ENCODE measurements at regions not wholly inside any gene's neighbourhood (a gene's known extent, or its start where the extent isn't known, plus 50 kb on each side); places are given as distances from the start of the nearest gene placed in this dataset. TPM values are rescaled to one million over a fixed set of nuclear protein-coding genes. Genes with fewer than 3 reads are reported as not detected.

DNA sequence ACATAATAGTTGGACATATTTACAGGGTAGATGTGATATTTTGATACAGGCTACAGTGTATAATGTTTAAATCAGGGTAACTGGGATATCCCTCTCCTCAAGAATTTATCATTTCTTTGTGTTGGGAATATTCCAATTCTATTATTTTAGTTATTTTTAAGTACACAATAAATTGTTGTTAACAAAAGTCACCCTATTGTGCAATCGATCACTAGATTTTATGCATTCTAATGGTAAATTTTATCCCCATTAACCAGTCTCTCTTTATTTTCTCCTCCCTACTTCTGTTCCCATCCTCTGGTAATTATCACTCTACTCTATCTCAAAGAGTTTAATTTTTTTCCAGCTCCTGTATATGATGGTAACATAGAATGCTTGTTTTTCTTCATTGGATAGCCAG, 1631.9 kb upstream of the PABPC4L start:
- DNase-seq = no peak

DNA sequence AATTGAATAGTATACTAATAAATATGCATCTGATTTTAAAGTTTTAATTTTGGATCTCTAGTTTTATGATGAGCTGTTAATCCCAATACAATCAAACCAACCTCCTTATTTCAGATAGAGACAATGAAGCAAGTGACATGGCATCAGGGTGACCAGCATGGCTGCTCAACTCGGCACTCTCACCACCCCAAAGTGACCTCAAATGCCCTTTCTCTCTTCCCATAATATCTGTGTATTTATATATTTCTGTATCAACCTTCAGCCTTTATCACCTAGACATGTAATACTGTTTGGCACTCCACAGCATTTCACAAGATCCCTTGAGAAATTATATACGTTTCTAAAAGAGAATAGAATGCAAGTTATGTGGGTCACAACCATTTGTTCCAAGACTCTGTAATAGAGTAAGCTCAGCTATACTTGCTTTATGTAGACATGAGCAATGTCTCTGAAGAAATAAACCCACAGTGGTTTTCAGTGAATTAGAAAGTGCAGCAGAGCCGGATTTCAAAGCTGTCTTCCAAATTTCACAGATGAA, 1623.2 kb upstream of the PABPC4L start:
- DNase-seq = no peak

- DNase-seq = no peak
These were observed 1603.2 kb upstream of the PABPC4L start for GRCh38 chr4:135804785-135805184.

- no peak for DNase-seq
These were observed 1575.8 kb upstream of the PABPC4L start for GRCh38 chr4:135777361-135777760.

DNA sequence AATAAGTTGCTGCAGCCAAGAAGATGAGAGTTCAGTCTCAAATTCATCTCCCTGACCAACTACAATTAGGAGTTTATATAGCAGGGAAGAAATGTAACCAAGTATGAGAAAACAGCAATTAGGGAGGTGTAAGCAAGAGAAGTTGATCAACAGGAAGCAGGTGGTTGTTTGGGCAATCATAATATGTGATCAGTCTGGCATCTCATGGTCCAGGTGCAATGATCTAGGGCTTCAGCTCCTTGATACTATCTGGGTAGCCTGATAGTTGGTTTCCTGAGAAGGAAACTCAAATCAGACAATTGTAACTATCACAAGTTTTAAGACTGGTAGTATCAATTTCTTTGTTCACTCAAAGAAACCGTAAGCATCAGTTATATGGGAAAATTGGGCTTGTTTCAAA, 1574.3 kb upstream of the PABPC4L start:
- no peak for DNase-seq

GRCh38 chr4:135770505-135770904, 1568.9 kb upstream of the PABPC4L start:
- DNase-seq = no peak

GRCh38 chr4:135744928-135745327, 1543.3 kb upstream of the PABPC4L start:
- DNase-seq = no peak

- no peak for DNase-seq
These were observed 1540.0 kb upstream of the PABPC4L start for GRCh38 chr4:135741583-135741982.

- no peak for DNase-seq
These were observed 1537.8 kb upstream of the PABPC4L start for GRCh38 chr4:135739354-135739753.

DNA sequence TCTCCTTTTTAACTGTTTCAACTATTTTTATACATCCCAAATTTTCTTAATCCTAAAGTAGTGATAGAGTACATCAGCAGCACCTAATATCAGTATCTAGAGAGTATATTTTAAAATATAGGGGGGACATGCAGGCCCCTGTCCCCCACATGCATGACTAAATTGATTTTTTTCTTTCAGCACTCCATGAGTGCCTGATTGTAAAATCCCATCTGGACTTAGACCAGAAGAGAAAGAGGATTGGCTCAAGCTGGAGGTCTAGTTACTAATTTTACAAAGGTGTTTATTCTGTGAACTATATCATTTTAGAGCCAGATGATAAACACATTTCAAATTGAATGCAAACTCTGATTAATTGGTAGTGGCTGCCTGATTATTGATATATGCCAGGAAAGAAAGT, 1533.9 kb upstream of the PABPC4L start:
- no peak for DNase-seq

DNA sequence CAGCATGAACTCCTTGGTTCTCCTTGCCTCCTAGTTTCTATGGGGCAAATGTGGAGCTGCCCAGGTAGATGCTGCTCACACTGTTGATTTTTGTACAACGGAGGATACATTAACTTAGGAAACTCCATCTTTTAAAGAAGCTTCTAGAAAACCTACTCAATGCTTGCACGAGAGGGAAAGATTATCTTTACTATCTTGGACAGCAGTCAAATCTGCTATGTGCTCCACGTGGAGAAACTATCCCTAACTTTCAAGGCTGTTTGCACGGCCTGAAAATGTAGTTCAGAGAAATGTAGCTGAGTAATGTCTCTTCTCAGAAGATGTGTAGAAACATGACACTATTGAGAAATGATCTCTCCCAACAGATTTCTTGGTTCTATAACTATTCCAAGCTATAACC, 1530.9 kb upstream of the PABPC4L start:
- no peak for DNase-seq

GRCh38 chr4:135731682-135732081, 1530.1 kb upstream of the PABPC4L start:
- DNase-seq = no peak

DNA sequence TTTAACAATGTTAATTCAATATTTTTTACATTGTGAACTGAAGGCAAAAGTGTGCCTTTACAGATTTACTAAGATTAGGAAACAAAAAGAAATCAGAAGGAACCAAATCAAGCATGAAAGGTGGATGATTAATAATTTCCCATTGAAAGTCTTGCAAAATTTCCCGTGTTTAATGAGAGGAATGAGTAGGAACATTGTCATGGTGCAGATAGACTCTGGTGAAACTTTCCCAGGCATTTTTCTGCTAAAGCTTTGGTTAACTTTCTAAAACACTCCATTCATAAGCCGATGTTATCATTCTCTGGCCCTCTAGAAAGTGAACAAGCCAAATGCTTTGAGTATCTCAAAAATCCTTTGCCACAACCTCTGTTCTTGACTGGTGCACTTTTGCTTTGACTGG, 1522.8 kb upstream of the PABPC4L start:
- no peak for DNase-seq

DNA sequence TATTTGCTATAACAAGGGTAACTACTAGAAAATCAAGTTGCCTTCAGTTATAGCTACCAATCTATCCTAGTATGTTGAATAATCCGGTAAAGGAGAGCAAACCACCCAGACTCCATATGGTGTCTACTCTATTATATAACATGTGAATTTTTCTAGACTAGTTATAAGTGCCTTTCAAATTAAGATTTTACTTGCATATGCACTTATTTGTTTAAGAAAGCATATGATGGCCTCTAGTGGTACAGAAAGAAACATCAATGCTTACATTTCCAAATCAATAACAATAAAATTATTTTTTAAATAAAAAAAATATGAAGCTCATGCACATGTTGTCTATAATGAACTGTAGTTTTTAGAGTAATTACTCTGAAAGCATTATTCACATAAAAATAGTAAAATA, 1516.4 kb upstream of the PABPC4L start:
- DNase-seq = no peak

GRCh38 chr4:135705343-135705742, 1503.8 kb upstream of the PABPC4L start:
- DNase-seq = no peak

- no peak for DNase-seq
These were observed 1492.5 kb upstream of the PABPC4L start for GRCh38 chr4:135694066-135694465.

DNA sequence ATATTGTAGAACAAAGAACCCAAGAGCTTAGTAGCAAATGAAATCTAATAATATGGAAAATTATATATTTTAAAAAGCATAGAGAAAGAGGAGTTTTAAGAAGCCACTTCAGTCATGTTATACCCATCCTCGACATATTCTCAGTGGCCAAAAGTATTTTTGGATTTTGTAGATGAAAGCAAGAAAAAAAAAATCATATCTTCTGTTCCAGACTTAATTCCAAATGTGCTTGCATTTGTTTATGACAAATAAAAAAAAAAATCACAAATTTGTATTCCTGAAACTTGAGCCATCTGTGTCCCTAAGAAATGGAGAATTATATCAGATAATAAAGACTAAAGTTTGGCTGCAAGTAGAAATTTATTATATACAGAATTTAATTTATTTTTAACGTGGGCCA, 1482.4 kb upstream of the PABPC4L start:
- DNase-seq = no peak

DNA sequence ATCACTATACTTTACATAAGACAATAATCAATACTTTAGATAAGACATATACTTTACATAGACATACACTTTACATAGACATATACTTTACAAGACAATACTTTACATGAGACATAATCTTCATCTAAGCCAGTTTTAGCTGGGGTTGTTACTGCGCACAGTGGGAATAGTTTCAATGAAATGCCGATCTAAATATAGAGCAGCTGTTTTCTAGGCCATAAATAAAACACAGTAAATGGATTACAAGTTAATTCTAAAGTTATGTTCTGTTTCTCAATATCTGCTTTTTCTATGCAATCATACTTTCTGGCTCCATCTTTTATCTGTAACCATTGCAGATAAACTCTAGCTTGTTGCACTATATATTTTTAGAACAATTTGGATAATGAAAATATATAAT, 1470.6 kb upstream of the PABPC4L start:
- peak; percentile 1 for DNase-seq

- DNase-seq = no peak
These were observed 1469.0 kb upstream of the PABPC4L start for GRCh38 chr4:135670548-135670947.

Small RNA genes in the stretch of these regions (small RNA-seq; reads per million reads assigned to genes)
- gene RNU1-89P (ENCODE audit: low replicate concordance) = 0.50 reads per million, percentile 60 among the genes with 10 or more reads in this experiment
- not detected for gene SERF1AP1 (ENCODE audit: low replicate concordance)

Data from skin of body (tissue), 2 donors.